Right forelimb (tissue), 1 donor: ENCODE measurements at regions not wholly inside any gene's neighbourhood (a gene's known extent, or its start where the extent isn't known, plus 50 kb on each side); places are given as distances from the start of the nearest gene placed in this dataset.

Experiments used
- DNase-seq: peaks from one replicate; pipeline ENCODE4 v3.0.0-alpha.2; 2018

DNA sequence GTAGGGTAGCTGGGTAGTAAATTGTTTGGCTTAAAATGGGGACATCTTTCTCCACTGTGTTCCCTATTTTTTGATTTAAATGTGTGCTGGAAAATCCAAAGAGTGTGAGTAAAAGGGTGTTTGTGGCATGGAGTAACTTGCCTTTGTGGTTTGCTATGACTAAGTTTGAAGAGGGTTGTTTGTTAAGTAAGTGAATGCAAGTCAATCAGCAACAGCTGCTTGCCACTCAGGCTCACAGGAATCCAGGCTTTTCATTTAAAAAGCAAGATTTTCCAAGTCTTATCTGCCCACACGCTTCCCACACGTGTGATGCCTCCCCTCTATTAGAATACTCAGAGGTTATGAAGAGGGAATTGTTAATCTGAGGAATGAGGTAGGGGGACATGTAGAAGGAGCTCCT, 847.7 kb upstream of the RBFOX1 start:
- DNase-seq, result no peak

DNA sequence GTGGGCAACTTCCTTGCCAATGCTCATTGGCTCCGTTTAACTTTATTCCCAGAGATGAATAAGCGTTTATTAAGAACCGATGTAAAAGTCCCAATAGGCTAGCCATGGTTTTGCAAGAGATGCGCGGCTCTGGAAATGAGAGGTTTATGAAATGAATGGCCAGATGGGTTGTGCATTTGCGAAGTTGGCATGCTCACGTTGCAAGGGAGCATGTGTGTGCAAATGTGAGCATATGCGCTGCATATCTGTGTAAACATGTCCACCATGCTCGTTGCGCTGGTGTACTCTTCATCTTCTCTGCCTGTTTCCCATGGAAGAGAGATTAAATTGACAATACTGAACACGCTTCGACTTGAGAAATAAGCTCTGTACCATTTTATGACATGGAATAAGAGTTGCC, 848.6 kb upstream of the RBFOX1 start:
- no peak for DNase-seq

DNA sequence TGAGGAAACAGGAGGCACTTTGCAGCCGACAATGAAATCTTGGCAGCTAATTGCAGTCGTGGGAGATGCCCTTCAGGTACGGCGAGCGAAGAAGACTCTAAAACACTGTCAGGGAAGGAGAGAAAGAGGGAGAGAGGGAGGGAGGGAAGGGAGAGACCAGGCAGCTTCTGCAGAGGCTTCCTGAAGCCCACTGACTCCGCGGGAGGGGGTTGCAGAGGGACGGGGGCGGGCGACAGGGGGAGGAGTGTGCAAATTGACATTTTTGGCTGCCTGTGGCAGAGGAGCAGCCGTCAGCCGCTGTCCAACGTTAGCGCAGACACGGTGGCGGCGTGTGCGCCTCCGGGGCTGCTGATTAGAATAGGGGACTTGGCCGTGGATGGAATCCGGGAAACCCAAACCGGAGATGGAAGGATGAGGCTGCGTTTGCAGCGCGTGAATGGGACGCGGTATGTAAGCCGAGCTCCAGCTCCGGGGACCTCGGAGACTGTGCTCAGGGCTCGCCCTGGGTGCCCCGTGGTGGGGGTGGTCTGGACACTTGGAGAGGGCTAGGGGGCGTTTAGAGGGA, 849.1 kb upstream of the RBFOX1 start:
- no peak for DNase-seq

DNA sequence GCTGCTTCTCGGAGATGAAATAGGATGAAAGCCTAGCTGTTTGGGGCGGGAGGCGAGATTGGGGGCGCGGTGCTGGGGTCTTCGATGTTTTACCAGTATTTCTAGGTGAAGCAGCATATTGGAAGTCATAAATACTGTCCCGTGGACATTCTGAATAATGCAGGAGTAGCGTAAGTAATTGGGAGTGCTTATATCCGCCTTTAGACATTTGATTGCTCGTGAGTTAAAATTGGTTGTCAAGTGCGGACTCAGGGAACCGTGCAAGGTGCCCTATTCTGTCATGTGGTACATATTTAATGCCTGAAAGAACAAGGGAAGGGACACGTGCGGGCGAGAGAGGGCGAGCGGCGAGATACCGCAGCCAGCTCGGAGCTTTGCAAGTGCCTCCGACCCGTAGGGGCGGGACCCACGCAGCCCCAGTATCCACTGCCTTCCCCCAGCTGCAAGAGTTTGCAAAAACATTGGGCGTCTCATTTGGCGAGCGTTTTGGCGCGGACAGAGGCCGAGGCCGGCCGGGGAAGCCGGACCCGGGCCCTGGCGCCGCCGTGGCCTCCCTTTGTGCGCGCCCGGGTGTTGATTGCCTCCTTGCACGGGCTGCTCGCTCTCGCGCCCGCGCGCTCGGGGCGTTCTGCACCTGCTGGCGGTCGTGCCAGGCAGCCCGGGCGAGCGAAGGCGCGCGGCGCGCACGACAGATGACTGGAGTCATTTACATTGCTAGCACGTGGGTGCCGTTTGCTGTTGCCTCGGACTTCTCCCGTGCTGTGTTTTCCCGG, 849.8 kb upstream of the RBFOX1 start:
- DNase-seq, result no peak

DNA sequence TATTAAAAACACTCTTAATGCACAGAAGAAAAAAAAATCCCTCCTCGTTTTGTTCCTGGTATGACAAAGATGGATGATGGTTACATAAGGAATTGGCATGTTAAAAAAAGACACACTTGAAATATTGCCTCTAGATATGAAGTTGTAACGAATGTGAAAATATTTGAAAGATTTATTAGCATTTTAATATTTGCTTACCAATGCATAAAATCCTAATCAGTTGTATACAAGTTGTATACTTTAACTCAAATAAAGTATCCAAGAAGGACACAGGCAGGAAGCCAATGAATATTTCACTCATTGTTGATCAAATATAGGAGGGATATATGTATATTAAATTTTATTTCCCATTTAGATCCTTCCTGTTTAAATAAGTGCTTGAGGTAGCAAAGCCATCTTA, 850.8 kb upstream of the RBFOX1 start:
- no peak for DNase-seq

DNA sequence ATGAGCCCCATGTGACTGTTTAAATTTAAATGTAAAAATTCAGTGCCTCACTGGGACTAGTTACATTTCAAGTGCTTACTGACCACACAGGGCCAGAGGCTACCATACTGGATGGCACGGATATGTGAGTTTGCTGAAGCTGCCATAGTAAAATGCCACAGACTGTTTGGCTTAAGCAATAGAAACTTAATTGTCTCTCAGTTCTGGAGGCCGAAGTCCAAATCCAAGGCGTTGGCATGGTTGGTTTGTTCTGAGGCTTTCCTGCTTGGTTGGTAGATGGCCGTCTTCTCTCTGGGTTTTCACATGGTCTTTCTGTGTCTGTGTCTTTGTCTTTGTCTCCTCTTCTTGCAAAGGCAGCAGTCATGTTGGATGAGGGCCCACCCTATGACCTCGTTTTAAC, 878.9 kb upstream of the RBFOX1 start:
- DNase-seq, result no peak

DNA sequence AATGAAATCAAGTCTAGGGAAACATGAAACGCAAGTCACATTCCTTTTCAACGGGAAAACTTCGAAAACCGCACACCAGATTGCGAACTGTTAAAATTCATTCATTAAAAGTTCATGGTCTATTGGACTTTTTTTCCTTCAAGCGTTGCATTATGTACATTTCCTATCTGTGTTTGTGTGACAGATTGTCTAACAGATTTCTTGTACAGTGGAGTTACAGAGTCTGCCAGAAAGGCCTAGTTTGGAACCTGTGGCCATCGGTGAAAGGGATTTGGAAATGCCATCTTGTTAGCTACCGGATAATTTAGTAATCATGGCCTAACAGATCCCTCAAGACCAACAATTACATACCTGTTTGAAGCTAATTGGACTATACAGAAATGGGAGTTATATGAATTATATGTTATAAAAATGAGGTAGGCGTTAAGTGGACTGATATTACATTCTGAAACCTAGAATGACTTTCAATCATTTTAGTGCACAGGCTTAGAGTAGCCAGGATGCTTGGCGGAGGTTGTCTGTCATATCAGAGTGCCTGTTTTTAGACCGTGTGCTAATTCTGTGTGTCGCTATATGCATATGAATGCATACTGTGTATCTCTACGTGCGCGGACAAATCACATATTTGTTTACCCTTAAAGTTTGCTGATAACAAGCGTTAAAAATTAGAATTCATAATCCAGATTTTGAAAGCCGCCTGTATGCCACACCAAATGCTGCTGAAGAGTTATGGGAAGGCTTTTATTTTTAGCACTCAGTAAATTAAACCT, 885.4 kb upstream of the RBFOX1 start:
- no peak for DNase-seq

DNA sequence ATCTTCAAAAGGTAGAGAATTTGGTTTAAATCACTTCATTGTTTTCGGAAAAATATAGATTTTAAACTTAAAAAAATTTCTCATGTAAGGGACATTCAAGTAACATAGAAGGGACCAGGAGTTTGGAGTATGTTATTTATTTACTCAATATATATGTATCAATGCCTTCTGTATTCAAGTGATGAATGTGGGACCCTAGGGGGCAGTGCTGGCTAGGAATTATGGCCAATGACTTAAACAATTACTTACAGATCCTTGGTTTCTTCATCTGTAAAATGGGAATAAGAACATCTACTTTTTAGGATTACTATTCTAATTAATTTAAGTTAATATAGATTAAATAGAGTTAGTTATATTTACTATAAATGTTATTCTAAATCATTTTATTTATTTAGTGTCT, 886.3 kb upstream of the RBFOX1 start:
- DNase-seq, result no peak

DNA sequence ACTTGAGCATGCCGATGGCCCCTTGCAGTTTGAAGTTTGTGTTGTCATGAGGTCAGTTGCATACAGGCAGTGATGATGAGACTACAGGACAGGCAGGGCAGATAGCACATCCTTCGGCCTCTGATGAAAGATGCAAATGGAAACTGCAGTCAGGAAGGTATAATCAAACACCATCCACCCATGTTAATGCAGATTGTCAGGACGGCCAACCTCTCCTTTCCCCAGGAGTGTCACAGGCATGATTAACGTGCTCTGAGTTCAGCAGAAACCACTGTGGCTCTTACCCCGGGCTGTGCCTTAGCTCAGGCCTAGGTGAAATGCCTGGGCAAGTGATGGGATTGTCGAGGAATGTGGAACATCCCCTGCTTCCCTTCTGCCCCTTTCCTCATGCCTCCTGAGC, 893.5 kb upstream of the RBFOX1 start:
- DNase-seq, result no peak

DNA sequence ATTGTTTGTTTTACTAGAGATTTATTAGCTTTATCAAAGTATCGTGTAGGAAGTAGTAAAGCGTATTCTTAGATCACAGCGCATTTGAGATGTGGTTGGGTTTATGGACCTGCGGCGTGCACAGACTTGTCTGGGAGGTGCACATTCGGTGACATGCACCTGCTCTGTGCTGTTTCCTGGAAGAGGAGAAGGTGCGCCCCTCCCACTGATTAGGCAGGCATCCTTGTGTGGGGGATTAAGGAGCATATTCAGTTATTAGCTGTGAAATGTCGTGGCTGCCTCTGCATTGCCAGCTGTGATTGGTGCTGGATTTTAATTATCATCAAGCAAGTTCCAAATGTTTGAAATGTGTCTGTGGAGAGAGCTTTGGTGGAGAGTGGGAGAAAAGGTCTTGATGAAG, 903.8 kb upstream of the RBFOX1 start:
- DNase-seq, result no peak

DNA sequence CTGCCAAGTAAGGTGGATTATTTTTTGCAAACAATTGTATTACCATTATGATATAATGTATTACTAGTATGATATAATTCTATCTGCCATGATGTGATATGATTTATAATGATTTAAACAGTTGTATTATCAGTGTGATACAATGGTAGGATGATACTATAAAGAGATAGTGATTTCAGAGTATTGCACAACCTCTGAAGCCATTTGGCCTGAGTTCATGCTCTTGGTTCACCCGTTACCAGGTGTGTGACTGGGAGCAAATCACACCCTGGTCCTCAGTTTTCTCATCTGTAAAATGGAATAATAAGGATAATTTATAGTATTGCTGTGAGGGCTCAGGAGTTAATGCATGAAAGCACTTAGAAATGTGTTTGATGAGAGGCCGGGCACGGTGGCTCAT, 905.0 kb upstream of the RBFOX1 start:
- DNase-seq, result no peak

DNA sequence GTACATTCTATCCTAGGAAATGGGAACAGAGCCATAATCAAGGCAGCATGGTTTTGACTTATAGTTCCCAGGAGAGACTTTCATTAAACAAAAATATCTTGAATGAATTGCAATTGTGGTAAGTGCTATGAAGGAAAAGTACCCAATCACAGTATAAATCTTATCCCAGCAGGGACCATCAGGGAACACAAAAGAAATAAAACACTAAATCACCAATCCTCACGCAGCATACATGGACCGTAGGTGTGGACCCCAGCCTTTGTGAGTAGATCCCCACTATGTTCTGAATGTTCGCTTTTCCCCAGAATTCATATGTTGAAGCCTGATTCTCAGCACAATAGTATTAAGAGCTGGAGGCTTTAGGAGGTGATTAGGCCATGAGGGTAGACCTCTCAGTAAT, 925.0 kb upstream of the RBFOX1 start:
- DNase-seq, result no peak

DNA sequence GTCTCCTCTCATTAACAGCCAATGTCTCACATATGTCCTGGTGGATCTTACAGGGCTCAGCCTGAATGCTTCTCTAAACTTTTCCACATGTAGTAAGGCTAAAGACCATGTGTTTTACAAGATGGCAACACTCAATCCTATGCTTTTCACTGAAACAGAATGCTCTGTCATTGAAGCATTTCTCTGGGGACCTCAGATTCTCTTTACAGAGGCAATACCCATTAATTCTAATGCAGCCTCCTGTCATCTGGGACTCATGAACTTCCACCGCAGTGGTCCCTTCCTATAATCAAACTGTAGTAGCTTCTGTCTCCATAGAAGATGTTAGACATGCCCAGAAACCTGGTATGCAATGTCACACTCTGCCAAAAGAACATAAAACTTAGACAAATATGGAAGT, 926.6 kb upstream of the RBFOX1 start:
- DNase-seq, result no peak

DNA sequence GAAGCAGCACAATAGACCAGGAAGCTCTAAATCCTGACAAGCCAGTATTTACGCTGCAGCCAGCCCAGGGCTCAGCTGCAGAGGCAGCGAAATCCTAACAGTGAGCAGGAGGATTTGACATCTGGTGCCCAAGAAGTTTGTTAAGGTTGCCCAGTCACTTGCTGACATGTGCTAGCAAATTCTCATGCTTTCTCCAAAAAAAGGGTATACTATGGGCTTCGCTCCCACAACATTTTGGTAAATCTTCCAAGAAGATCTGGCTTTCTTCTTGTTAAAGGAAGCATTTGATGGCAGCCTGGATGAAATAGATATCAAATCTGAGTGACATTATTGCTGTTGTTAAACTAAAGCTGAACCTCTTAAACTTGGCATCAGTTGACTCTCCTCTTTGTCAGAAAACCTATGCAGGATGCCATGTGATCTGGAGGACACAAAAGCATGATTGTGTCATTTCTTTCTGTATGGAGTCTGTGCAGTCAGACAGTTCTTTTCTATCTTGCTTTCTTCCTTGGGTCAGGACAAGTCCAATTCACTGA, 949.7 kb upstream of the RBFOX1 start:
- DNase-seq, result no peak

DNA sequence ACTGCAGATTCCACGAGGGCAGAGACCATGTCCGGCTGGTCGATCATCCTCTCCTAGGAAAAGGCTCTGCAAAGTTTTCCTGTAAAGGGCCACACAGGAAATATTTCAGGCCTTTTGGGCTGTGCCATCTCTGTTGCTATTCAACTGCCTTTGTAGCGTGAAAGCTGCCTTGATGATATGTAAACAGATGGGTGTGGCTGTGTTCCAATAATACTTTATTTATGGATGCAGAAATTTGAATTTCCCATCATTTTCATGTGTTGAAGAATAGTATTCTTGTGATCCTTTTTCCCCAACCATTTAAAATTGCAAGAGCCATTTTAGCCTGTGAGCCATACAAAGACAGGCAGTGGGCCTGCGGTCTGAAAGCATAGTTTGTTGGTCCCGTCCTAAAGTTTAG, 950.7 kb upstream of the RBFOX1 start:
- DNase-seq, result no peak

DNA sequence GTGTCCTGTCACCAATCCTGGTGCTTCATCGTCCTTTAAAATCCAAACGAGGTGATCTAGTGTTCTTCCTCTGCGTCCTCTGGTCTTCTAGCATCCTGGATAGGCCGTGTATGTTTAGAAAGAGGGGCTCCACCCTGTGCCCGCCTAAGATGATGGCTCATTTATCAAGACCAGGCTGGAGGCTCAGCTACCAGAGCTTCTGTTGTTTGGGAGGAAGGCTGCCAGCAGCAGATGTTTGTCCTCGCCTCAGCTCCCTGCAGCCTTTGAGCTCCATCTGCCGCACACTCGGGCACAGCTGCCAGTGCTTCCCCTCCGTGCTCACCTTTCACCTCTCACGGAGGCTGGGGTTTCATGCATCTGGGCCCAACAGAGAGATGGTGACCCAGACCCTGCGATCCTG, 954.7 kb upstream of the RBFOX1 start:
- no peak for DNase-seq

DNA sequence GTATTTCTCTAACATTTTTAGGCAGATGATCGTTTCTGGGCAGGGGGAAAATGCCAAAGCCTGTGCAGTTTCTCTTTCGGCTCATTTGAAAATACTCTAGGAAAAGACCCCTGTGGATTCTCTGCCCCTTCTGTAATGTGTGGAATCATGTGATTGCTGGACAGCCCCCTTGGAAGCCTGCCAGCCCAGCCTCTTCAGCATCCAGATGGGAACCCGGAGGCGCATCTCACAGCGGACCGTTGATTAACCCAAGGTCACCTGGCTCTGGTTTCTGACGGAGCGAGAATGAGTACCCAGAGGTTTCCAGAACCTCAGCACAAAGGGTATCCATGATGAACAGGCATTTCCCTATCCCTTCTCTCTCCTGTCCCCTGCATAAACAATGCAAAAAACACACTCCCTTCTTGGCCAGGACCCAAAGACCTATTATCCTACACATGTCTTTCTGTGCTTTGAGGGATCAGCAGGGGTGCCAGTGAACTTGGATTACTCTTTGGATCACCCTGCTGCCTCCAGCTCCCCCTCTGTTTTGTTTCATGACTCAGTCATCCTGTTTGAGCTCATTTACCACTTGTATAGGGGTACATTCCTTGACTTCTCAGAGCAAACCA, 957.1 kb upstream of the RBFOX1 start:
- DNase-seq, result peak; percentile 47

DNA sequence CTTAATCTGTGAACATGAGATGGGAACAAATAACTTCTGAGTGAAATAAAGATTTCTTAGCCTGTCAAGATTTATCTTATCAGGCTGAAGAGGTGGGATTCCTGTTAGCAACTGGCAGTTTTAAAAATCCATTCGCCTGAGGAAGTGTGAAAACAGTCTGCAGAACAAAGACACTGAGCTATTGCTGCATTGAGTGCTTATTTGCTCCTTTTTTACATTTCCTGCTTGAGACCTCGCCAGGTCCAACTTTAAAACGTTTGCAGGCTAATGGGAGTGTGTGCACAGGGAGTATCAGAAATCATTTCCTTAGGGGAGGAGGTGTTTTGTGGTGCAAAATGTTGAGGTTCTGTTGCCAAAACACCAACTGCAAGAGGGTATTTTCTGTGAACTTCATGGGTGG, 957.8 kb upstream of the RBFOX1 start:
- no peak for DNase-seq

DNA sequence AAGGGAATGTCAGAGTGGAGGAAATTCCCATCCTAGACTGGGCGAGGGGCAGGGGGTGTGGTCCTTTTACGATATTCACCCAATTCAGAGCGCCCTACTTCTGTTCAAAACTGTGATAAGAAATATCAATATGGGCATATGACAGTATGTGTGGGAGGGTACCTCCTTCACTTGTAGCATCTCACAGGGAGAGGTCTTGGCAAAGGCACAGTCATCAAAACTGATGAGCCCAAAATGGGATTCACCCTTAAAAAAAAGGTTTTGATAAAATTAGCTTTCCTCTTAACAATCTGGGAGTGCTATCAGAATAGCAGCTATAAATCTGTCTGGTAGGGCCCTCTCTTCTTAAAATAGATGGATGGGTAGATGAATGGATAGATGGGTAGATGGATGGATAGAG, 967.8 kb upstream of the RBFOX1 start:
- DNase-seq, result no peak

DNA sequence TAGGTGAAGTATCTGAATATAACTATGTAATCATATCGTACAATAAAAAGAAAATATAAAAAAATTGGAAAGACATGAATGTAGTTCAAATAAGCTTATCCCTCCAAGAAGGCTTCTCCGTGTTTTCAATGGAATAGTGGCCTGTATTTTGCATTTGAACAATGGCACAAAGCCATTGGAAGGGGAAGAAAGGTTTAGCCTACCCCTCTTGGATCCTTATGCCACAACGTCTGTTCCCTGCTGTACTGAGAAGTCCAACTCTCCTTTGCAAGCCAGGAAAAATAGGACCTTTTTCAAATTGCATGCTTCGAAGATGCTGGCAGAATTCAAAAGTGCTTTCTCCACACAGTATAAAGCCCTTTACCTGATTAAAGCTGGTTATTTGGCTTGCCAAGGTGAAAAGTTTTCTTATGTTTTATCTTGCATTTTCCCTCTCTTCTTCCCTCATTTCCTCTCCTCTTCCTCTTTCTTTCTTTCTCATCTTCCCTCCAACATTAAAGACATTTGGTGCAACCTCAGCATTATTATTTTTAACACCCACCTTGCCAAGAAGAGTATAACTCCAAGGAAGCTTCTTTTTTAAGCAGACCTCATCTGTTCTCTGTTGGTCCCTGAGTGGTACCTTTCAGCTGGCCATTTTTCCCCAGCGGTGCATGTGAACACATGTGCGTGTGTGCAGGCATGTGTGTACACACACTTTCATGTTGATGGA, 968.6 kb upstream of the RBFOX1 start:
- DNase-seq, result no peak

DNA sequence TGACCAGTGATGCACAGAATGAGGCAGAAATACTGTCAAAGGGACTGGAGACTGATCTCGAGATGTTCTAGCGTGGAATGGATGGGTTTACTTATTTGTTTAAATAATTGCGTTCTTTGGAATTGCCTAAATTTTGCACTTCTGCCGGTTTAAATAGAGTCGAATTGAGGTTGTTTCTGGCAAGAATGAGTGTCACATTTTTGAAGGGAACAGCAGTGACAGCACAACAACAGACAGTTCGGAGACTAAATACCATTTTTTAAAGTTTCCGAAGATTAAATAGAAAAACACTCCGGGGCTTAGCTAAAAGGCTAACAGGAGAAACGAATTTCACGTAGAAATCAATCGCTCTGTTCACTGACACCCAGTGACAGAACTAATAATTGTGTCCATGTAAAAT, 969.2 kb upstream of the RBFOX1 start:
- no peak for DNase-seq

DNA sequence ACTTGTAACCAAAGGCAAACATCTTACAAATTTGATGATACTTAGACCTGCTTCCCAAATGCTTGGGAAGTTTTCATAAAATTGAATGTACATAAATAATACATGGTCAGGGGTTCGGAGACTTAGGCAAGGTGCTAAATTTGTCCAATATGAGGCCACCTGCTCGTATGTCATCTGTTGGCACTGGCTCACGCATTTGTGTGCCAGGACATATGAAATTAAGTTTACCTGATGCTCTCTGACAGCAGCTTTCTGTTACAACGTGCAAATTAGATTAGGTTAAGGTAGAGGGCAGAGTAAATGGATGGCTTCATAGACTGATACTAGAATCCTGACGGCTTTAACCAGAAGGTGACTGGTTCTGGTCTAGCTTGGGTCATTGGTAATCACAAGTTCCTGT, 970.3 kb upstream of the RBFOX1 start:
- DNase-seq, result no peak

DNA sequence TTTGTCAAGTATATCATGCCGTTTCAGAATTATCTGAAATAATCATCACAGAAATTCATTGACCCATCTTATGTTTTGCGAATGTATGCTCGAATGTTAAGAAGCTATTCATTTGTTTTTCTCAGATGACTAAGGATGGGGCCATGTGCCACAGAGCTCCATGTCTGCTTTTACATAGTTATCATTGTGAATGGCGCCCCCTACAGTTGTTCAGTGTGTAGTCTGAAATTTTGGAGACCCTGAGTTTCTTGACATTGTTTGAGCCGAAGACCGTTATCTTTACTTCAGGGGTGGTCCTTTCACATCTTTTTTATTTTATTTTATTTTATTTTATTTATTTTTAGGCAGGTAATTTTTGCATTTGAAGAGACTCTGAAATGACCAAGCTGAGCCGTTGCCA, 972.0 kb upstream of the RBFOX1 start:
- no peak for DNase-seq
